ENCODE measurements at regions not wholly inside any gene's neighbourhood (a gene's known extent, or its start where the extent isn't known, plus 50 kb on each side); places are given as distances from the start of the nearest gene placed in this dataset.

DNA sequence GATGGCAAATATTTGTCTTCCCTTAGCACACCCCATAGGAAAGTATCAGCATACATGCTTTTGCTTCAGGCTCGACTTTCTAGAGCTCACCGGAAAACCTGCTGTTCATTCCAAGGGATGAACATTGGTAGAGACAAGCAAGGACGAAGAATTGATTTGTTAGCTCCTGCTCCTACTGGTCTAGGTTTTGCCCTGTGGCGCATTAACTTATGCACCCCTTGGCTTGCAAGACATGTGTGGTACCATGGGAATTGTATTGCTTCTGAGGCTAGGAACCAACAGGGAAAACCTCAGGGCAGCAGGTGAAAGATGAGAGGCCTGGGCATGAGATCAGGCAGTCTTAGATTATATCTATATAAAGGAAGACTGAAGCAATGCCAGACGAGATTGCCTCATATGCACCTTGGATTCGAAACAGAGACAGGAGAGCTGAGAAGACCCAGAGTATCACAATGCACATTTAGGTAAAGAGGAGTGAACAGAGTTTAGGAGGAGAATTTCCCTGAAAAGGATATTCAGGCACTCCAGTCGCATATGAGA, 771.2 kb upstream of the B3GALT2 start:
- Histone ChIP-seq H3K9me3 (replicated peaks; ENCODE audit: control insufficient read depth, insufficient read depth, low read length) (no peaks in the 10 kb centered on the region), H3K27me3 (ENCODE audit: control insufficient read depth in 2 of 2, insufficient read depth in 2 of 2, low read length in 2 of 2) (no peaks in the 10 kb centered on the region), H3K36me3 (ENCODE audit: control insufficient read depth in 2 of 2, extremely low read depth in 1 of 2, insufficient read depth in 2 of 2, low read length in 2 of 2) (no peaks in the 10 kb centered on the region), H3K27ac (ENCODE audit: insufficient read depth, low read depth, low read length) (no peak overlapping the region), H3K9me1 (replicated peaks; ENCODE audit: control insufficient read depth, extremely low read depth, insufficient read depth, low read length) (no peaks in the 10 kb centered on the region), H3K4me3 (replicated peaks in 1 of 3; ENCODE audit: insufficient read depth in 1 of 3, low read depth in 1 of 3, low read length in 3 of 3) (no peak overlapping the region), H2AFZ (ENCODE audit: low read depth, low read length) (no peak overlapping the region), H3K79me2 (ENCODE audit: control insufficient read depth, insufficient read depth, low read length) (no peaks in the 10 kb centered on the region), H4K20me1 (replicated peaks; ENCODE audit: control insufficient read depth, extremely low read depth, insufficient read depth, low read length) (no peaks in the 10 kb centered on the region), H3K9ac (replicated peaks; ENCODE audit: extremely low read depth, insufficient read depth, low read length) (no peak overlapping the region), H3K4me2 (ENCODE audit: insufficient read depth, low read length) (no peak overlapping the region), H3K4me1 (ENCODE audit: control insufficient read depth, extremely low read depth, insufficient read depth, low read length) (no peaks in the 10 kb centered on the region)
- no peak for DNase-seq (ENCODE audit: low read depth, low spot score)
- dilution Hi-C loops (cut with MboI; ENCODE audit: extremely low pct_ligation_motif_present, low sequenced_read_pairs): no loop called here
- TF ChIP-seq POLR2AphosphoS5 (IDR thresholded peaks at IDR 0.05; ENCODE audit: insufficient read depth, low read depth, low read length) (no peak), EZH2 (IDR thresholded peaks at IDR 0.05; ENCODE audit: borderline replicate concordance, low read depth, low read length, severe bottlenecking) (no peak), GATA2 (IDR thresholded peaks at IDR 0.05; ENCODE audit: insufficient read depth, insufficient read length, low read depth, low read length) (no peak), JUN (IDR thresholded peaks at IDR 0.05; ENCODE audit: borderline replicate concordance, insufficient read depth, insufficient read length, low read depth) (no peak)
- no peak for FAIRE-seq
- CTCF ChIA-PET: no interaction called here
- POLR2A ChIA-PET: no interaction called here
- BruUV-seq (replicated peaks): no TSS peak
- intact Hi-C loops (cut with micrococcal nuclease): no loop called here

DNA sequence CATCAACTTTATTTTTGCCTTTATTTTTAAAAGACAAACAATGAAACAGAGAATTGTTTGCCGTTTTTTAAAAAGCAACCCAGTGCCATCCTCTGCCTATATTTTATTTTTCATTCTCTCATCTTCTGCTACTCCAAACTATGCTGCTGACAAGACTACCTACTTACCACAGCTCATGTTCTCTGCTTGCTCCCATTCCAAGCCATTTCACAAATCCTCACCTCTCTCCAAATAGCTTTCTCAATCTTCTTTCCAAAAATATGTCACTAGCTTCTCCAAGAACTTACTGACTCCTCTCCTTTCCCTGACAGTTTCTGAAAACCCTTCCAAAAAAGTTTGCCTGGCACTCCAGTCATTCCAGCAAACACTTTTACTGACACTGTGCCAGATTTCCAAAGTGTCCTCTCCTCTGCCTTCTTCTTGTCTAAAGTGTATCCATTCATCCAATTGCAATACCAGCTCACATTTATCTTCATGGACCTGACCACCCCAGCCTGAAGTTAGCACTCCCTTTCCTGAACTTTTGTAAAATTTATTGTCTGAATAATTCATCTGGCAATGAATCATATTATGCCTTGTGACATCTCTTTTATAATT, 766.5 kb upstream of the B3GALT2 start:
- Histone ChIP-seq H4K20me1 (replicated peaks; ENCODE audit: control insufficient read depth, extremely low read depth, insufficient read depth, low read length) (no peaks in the 10 kb centered on the region), H3K9me1 (replicated peaks; ENCODE audit: control insufficient read depth, extremely low read depth, insufficient read depth, low read length) (no peaks in the 10 kb centered on the region), H3K36me3 (ENCODE audit: control insufficient read depth in 2 of 2, extremely low read depth in 1 of 2, insufficient read depth in 2 of 2, low read length in 2 of 2) (no peaks in the 10 kb centered on the region), H2AFZ (ENCODE audit: low read depth, low read length) (no peak overlapping the region), H3K27me3 (ENCODE audit: control insufficient read depth in 2 of 2, insufficient read depth in 2 of 2, low read length in 2 of 2) (no peaks in the 10 kb centered on the region), H3K4me2 (ENCODE audit: insufficient read depth, low read length) (no peak overlapping the region), H3K79me2 (ENCODE audit: control insufficient read depth, insufficient read depth, low read length) (no peaks in the 10 kb centered on the region), H3K4me1 (ENCODE audit: control insufficient read depth, extremely low read depth, insufficient read depth, low read length) (no peaks in the 10 kb centered on the region), H3K4me3 (replicated peaks in 1 of 3; ENCODE audit: insufficient read depth in 1 of 3, low read depth in 1 of 3, low read length in 3 of 3) (no peak overlapping the region), H3K9ac (replicated peaks; ENCODE audit: extremely low read depth, insufficient read depth, low read length) (no peak overlapping the region), H3K27ac (ENCODE audit: insufficient read depth, low read depth, low read length) (no peak overlapping the region), H3K9me3 (replicated peaks; ENCODE audit: control insufficient read depth, insufficient read depth, low read length) (no peaks in the 10 kb centered on the region)
- POLR2A ChIA-PET: no interaction called here
- intact Hi-C loops (cut with micrococcal nuclease) (no loop called here), dilution Hi-C loops (cut with MboI; ENCODE audit: extremely low pct_ligation_motif_present, low sequenced_read_pairs) (no loop called here)
- DNase-seq (ENCODE audit: low read depth, low spot score) (no peak), FAIRE-seq (no peak)
- no TSS peak for BruUV-seq (replicated peaks)
- no peak for TF ChIP-seq POLR2A (IDR thresholded peaks at IDR 0.05; ENCODE audit: low read depth, low read length)
- TF ChIP-seq, protein P1, sequence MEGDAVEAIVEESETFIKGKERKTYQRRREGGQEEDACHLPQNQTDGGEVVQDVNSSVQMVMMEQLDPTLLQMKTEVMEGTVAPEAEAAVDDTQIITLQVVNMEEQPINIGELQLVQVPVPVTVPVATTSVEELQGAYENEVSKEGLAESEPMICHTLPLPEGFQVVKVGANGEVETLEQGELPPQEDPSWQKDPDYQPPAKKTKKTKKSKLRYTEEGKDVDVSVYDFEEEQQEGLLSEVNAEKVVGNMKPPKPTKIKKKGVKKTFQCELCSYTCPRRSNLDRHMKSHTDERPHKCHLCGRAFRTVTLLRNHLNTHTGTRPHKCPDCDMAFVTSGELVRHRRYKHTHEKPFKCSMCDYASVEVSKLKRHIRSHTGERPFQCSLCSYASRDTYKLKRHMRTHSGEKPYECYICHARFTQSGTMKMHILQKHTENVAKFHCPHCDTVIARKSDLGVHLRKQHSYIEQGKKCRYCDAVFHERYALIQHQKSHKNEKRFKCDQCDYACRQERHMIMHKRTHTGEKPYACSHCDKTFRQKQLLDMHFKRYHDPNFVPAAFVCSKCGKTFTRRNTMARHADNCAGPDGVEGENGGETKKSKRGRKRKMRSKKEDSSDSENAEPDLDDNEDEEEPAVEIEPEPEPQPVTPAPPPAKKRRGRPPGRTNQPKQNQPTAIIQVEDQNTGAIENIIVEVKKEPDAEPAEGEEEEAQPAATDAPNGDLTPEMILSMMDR (IDR thresholded peaks at IDR 0.05; ENCODE audit: extremely low read depth in 1 of 2, insufficient read depth in 1 of 2, low read depth in 1 of 2, low read length in 2 of 2): no peak
- no peak for TF ChIP-seq EZH2 (IDR thresholded peaks at IDR 0.05; ENCODE audit: borderline replicate concordance, low read depth, low read length, severe bottlenecking)
- TF ChIP-seq, protein P2, sequence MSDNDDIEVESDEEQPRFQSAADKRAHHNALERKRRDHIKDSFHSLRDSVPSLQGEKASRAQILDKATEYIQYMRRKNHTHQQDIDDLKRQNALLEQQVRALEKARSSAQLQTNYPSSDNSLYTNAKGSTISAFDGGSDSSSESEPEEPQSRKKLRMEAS (IDR thresholded peaks at IDR 0.05; ENCODE audit: insufficient read depth, insufficient read length): no peak
- TF ChIP-seq FOS (IDR thresholded peaks at IDR 0.05; ENCODE audit: borderline replicate concordance, insufficient read depth, low read length): no peak
- TF ChIP-seq MYC (IDR thresholded peaks at IDR 0.05; ENCODE audit: low read depth, low read length): no peak
- no peak for TF ChIP-seq POLR2AphosphoS5 (IDR thresholded peaks at IDR 0.05; ENCODE audit: insufficient read depth, low read depth, low read length)
- no peak for TF ChIP-seq JUN (IDR thresholded peaks at IDR 0.05; ENCODE audit: borderline replicate concordance, insufficient read depth, insufficient read length, low read depth)
- CTCF ChIA-PET: interaction anchor here (0.8 to 1.1 kb wide), 4 partner anchors 8 to 281 kb away, joined by 3 to 4 read pairs (median 3); no protein-coding TSS in a partner anchor
